ENCODE measurements at regions not wholly inside any gene's neighbourhood (a gene's known extent, or its start where the extent isn't known, plus 50 kb on each side); places are given as distances from the start of the nearest gene placed in this dataset.

DNA sequence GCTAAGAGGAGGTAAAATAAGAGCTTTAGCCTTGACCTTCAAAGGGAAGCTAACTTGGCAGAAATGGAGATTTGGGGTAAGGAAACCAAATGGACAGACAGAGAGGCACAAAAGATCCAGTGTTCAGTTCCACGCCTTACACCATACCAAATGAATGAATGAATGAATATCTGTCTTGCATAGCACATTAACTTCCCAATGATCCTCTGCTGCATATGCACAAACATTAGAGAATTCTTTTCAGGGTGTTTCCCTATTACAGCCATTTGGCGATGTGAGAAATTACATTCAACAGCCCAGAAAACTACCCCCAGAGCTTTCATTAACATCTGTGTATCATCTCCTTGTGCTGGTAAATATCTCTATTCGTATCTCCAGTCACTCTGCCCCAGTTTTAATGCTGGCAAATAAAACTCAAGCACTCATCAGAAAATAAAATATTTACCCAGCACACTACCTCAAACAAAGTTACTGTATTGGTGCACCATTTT lies 1056.2 kb downstream of the SORCS3 start:
- H3K27me3 ChIP-seq (ENCODE audit: insufficient read depth, low read length) = peaks cover 48% of the 10 kb centered on the region
- H3K36me3 ChIP-seq (ENCODE audit: insufficient read depth, low read length) = no peaks in the 10 kb centered on the region
- peaks cover 18% of the 10 kb centered on the region for H3K4me1 ChIP-seq (ENCODE audit: insufficient read depth, low read length)
- 93% methylated on average over 3 of the region's 3 CpGs for WGBS
- H3K9me3 ChIP-seq (ENCODE audit: insufficient read depth, low read depth, low read length) = no peaks in the 10 kb centered on the region
- no peak overlapping the region for H3K4me3 ChIP-seq (ENCODE audit: low read length)
- no peak overlapping the region for H3K27ac ChIP-seq (ENCODE audit: low read depth, low read length)
- no peak overlapping the region for H3K9ac ChIP-seq (ENCODE audit: low read depth, low read length)

DNA sequence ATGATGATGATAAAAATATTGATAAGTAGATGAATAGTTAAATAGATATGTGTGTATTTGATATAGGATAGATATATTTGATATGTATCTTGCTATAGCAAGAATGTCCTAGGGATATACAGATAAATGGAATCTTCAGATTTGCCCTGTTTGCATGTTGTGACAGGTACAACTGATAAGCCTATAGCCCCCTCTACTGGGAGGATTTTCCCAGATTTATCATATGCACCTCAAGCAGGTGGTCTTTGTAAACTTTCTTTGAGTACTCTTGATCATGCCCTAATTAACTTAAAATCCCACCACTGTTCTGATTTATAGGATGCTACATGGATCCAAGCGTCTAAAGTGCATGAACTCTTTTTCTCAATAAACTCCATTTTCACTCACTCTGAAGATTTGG lies 1050.7 kb downstream of the SORCS3 start:
- no peak overlapping the region for H3K9ac ChIP-seq (ENCODE audit: low read depth, low read length)
- no peaks in the 10 kb centered on the region for H3K4me1 ChIP-seq (ENCODE audit: insufficient read depth, low read length)
- no peak overlapping the region for H3K27ac ChIP-seq (ENCODE audit: low read depth, low read length)
- H3K4me3 ChIP-seq (ENCODE audit: low read length) = no peak overlapping the region
- 48% methylated on average over 1 of the region's 1 CpG for WGBS
- no peaks in the 10 kb centered on the region for H3K9me3 ChIP-seq (ENCODE audit: insufficient read depth, low read depth, low read length)
- no peaks in the 10 kb centered on the region for H3K36me3 ChIP-seq (ENCODE audit: insufficient read depth, low read length)
- peaks cover 2% of the 10 kb centered on the region; the same call in 1 of the 2 replicates for H3K27me3 ChIP-seq (ENCODE audit: insufficient read depth, low read length)

DNA sequence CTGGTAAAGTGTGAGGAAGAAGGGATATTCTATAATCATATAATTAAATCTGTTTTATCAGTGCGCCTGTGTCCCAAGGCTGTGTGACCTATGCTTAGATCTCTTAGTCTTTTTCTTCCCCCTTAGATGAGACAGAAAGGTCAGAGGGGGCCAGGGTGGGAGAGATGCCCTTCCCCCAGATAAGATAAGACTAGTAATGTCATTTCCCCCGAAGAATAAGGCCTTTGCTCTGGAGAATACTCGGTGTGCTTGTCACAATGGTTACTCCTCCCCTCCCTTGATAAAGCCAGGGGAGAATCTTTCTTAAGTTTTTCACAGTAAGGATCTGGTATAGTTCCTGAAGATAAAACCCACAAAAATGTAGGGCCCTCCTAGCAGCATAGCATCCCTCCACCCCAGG lies 1041.8 kb downstream of the SORCS3 start:
- H3K27me3 ChIP-seq (ENCODE audit: insufficient read depth, low read length) = no peaks in the 10 kb centered on the region
- H3K27ac ChIP-seq (ENCODE audit: low read depth, low read length) = no peak overlapping the region
- no peak overlapping the region for H3K4me3 ChIP-seq (ENCODE audit: low read length)
- H3K4me1 ChIP-seq (ENCODE audit: insufficient read depth, low read length) = peaks cover 16% of the 10 kb centered on the region
- H3K9ac ChIP-seq (ENCODE audit: low read depth, low read length) = no peak overlapping the region
- 59% methylated on average over 2 of the region's 3 CpGs for WGBS
- no peaks in the 10 kb centered on the region for H3K36me3 ChIP-seq (ENCODE audit: insufficient read depth, low read length)
- H3K9me3 ChIP-seq (ENCODE audit: insufficient read depth, low read depth, low read length) = no peaks in the 10 kb centered on the region

DNA sequence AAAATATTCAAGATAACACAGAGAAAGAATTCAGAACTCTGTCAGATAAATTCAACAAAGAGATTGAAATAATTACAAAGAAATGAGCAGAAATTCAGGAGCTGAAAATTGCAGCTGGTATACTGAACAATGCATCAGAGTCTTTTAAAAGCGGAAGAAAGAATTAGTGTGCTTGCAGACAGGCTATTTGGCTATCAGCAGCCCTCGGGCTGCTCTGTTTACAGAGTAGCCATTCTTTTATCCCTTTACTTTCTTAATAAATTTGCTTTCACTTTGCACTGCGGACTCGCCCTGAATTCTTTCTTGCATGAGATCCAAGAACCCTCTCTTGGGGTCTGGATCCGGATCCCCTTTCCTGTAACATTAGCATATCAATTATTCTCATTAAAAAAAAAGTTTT lies 1040.0 kb downstream of the SORCS3 start:
- Histone ChIP-seq H3K27me3 (ENCODE audit: insufficient read depth, low read length) (no peaks in the 10 kb centered on the region), H3K9ac (ENCODE audit: low read depth, low read length) (no peak overlapping the region), H3K9me3 (ENCODE audit: insufficient read depth, low read depth, low read length) (peaks cover 8% of the 10 kb centered on the region), H3K4me3 (ENCODE audit: low read length) (no peak overlapping the region), H3K36me3 (ENCODE audit: insufficient read depth, low read length) (no peaks in the 10 kb centered on the region), H3K4me1 (ENCODE audit: insufficient read depth, low read length) (peaks cover 18% of the 10 kb centered on the region), H3K27ac (ENCODE audit: low read depth, low read length) (no peak overlapping the region)
- 76% methylated on average over 5 of the region's 5 CpGs for WGBS

DNA sequence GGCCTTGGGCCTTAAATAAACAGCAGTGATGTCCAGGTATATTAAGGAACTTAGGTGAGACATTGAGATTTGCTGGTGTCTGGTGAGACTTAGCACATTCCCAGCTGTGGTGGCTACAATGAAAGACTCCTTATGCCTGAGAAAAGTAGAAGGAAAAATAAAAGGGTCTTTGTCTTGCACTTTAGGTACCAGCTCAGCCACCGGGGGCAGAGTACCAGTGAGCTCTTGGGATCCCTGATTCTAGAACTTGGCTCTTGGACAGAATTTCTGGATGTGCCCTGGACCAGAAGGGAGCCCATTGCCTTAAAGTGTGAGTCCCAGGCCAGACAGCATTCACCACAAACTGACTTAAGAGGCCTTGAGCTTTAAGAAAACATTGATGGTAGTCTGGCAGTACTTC lies 1038.7 kb downstream of the SORCS3 start:
- Histone ChIP-seq H3K9ac (ENCODE audit: low read depth, low read length) (no peak overlapping the region), H3K36me3 (ENCODE audit: insufficient read depth, low read length) (no peaks in the 10 kb centered on the region), H3K27ac (ENCODE audit: low read depth, low read length) (no peak overlapping the region), H3K4me1 (ENCODE audit: insufficient read depth, low read length) (peaks cover 31% of the 10 kb centered on the region), H3K9me3 (ENCODE audit: insufficient read depth, low read depth, low read length) (peaks cover 8% of the 10 kb centered on the region), H3K27me3 (ENCODE audit: insufficient read depth, low read length) (no peaks in the 10 kb centered on the region), H3K4me3 (ENCODE audit: low read length) (no peak overlapping the region)
- 94% methylated on average over 1 of the region's 1 CpG for WGBS

DNA sequence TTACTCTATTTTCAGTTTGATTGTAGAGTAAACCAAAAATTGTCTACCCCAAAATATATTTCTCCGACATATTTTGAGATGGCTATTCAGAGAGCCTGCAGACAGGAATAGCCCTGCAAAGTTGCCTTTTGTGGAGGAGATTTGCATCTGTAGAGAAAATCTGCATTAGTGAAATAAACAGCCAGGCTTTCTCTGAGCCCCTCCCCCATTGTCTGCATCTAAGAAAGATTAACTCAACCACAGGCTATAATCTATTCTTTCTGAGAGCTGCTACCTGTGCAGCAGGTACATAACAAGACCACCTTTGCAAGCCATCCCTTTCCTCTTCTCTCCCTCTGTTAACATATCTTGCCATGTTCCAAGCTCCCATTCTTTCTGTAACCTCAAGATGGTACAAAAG lies 1034.2 kb downstream of the SORCS3 start:
- no peak overlapping the region for H3K9ac ChIP-seq (ENCODE audit: low read depth, low read length)
- no peak overlapping the region; the same call in 1 of the 2 replicates for H3K4me3 ChIP-seq (ENCODE audit: low read length)
- H3K27ac ChIP-seq (ENCODE audit: low read depth, low read length) = peak overlapping the region; percentile 84
- H3K36me3 ChIP-seq (ENCODE audit: insufficient read depth, low read length) = no peaks in the 10 kb centered on the region
- peaks cover 18% of the 10 kb centered on the region for H3K4me1 ChIP-seq (ENCODE audit: insufficient read depth, low read length)
- H3K9me3 ChIP-seq (ENCODE audit: insufficient read depth, low read depth, low read length) = peaks cover 12% of the 10 kb centered on the region
- no peaks in the 10 kb centered on the region for H3K27me3 ChIP-seq (ENCODE audit: insufficient read depth, low read length)
- WGBS = 83% methylated on average over 1 of the region's 1 CpG

DNA sequence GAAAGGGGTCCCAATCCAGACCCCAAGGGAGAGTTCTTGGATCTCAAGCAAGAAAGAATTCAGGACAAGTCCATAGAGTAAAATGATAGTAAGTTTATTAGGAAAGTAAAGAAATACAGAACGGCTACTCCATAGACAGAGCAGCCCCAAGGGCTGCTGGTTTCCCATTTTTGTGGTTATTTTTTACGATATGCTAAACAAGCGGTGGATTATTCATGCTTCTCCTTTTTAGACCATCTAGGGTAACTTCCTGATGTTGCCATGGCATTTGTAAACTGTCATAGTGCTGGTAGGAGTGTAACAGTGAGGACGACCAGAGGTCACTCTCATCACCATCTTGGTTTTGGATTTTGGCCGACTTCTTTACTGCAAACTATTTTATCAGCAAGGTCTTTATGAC lies 1033.4 kb downstream of the SORCS3 start:
- no peak overlapping the region; the same call in 1 of the 2 replicates for H3K27ac ChIP-seq (ENCODE audit: low read depth, low read length)
- no peaks in the 10 kb centered on the region for H3K27me3 ChIP-seq (ENCODE audit: insufficient read depth, low read length)

DNA sequence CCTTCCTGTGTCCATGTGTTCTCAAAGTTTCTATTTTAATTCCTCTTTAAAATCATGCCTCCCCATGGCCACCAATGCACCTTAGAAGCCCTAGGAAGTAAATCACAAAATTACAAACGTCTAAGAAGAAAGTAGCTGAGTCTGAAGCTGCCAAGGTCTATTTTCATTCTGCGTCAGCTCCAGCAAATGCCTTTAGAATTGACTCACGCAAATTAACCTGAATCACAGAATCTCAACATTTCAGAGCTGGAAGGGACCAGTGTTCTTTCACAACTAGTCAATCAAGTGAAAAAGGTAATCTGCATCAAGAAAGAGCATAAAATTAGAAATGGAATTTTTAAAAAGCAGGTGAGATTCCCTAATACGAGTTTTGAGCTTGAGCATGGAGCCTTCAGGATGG lies 1017.6 kb downstream of the SORCS3 start:
- Histone ChIP-seq H3K36me3 (ENCODE audit: insufficient read depth, low read length) (no peaks in the 10 kb centered on the region), H3K27ac (ENCODE audit: low read depth, low read length) (no peak overlapping the region), H3K9me3 (ENCODE audit: insufficient read depth, low read depth, low read length) (no peaks in the 10 kb centered on the region), H3K27me3 (ENCODE audit: insufficient read depth, low read length) (no peaks in the 10 kb centered on the region), H3K9ac (ENCODE audit: low read depth, low read length) (no peak overlapping the region), H3K4me3 (ENCODE audit: low read length) (no peak overlapping the region), H3K4me1 (ENCODE audit: insufficient read depth, low read length) (peaks cover 35% of the 10 kb centered on the region)
- WGBS = 92% methylated on average over 4 of the region's 4 CpGs

More for the DNA sequence above, 1033.4 kb downstream of the SORCS3 start:
- peaks cover 12% of the 10 kb centered on the region for H3K9me3 ChIP-seq (ENCODE audit: insufficient read depth, low read depth, low read length)
- no peaks in the 10 kb centered on the region for H3K36me3 ChIP-seq (ENCODE audit: insufficient read depth, low read length)
- H3K4me1 ChIP-seq (ENCODE audit: insufficient read depth, low read length) = peaks cover 18% of the 10 kb centered on the region
- 97% methylated on average over 5 of the region's 5 CpGs for WGBS
- no peak overlapping the region for H3K9ac ChIP-seq (ENCODE audit: low read depth, low read length)
- no peak overlapping the region for H3K4me3 ChIP-seq (ENCODE audit: low read length)

DNA sequence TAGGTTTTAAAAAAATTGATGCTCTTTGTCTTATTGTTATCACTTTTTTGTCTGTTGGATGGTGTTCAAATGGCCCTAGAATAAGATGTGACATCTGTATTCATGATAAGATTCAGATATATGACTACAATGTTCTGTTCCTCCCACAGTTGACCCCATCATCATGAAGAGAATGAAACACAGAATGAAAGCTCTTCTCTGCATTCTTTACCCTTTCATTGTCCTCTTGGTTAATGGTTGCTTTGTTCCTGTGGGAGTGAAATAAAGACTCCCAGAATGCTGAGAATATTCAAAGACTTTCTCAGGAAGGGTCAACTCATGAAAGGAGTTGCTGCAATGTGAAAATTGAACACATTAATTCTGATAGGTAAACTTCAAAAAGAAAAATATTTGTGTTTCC lies 1015.8 kb downstream of the SORCS3 start:
- no peak overlapping the region for H3K4me3 ChIP-seq (ENCODE audit: low read length)
- no peaks in the 10 kb centered on the region for H3K36me3 ChIP-seq (ENCODE audit: insufficient read depth, low read length)
- no peak overlapping the region for H3K9ac ChIP-seq (ENCODE audit: low read depth, low read length)
- no peaks in the 10 kb centered on the region for H3K27me3 ChIP-seq (ENCODE audit: insufficient read depth, low read length)
- peak overlapping the region; percentile 25; the same call in 1 of the 2 replicates for H3K27ac ChIP-seq (ENCODE audit: low read depth, low read length)
- H3K4me1 ChIP-seq (ENCODE audit: insufficient read depth, low read length) = peaks cover 35% of the 10 kb centered on the region
- H3K9me3 ChIP-seq (ENCODE audit: insufficient read depth, low read depth, low read length) = no peaks in the 10 kb centered on the region

DNA sequence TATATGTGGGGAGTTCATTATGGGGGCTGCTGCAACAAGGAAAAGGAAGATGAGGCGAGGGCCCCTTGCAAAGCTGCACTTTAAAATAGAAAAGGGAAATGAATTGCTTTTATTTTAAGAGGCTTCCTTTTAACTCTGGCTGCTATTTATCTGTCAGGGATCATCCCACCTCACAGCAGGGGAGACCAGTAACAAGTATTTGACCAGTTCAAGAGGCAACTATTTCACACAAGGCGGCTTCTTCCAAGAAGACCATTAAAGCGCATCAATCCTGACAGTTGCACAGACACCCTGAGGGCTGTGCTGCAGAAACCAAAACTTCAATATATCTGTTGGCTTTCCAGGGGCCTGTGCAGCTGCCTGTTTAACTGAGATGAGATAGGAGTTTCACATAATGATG lies 1009.2 kb downstream of the SORCS3 start:
- Histone ChIP-seq H3K9me3 (ENCODE audit: insufficient read depth, low read depth, low read length) (no peaks in the 10 kb centered on the region), H3K4me1 (ENCODE audit: insufficient read depth, low read length) (peaks cover 29% of the 10 kb centered on the region), H3K36me3 (ENCODE audit: insufficient read depth, low read length) (no peaks in the 10 kb centered on the region), H3K9ac (ENCODE audit: low read depth, low read length) (no peak overlapping the region), H3K4me3 (ENCODE audit: low read length) (no peak overlapping the region), H3K27me3 (ENCODE audit: insufficient read depth, low read length) (no peaks in the 10 kb centered on the region), H3K27ac (ENCODE audit: low read depth, low read length) (no peak overlapping the region)
- 70% methylated on average over 3 of the region's 3 CpGs for WGBS

DNA sequence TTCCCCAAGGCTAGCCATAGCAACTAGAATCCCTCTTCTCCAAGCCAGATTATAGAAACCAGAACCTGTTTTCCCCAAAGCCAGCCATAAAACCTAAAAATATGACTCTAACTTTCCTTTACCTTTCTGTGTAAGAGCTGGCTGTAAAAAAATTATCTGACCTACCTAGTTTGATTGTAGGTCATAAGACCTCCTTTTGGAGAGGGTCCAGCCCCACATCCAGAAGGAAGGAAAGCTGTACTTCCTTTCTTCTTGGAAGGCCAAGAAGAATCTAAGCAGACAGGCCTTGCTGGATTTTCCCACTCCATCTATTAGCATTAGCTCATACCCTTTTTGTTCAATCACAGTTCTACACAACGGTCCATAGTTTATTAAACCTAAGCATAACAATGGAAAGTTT lies 1006.3 kb downstream of the SORCS3 start:
- Histone ChIP-seq H3K27ac (ENCODE audit: low read depth, low read length) (no peak overlapping the region), H3K27me3 (ENCODE audit: insufficient read depth, low read length) (no peaks in the 10 kb centered on the region), H3K36me3 (ENCODE audit: insufficient read depth, low read length) (no peaks in the 10 kb centered on the region), H3K4me1 (ENCODE audit: insufficient read depth, low read length) (peaks cover 29% of the 10 kb centered on the region), H3K9me3 (ENCODE audit: insufficient read depth, low read depth, low read length) (no peaks in the 10 kb centered on the region), H3K9ac (ENCODE audit: low read depth, low read length) (no peak overlapping the region), H3K4me3 (ENCODE audit: low read length) (no peak overlapping the region)
- 100% methylated on average over 1 of the region's 1 CpG for whole genome bisulfite sequencing

DNA sequence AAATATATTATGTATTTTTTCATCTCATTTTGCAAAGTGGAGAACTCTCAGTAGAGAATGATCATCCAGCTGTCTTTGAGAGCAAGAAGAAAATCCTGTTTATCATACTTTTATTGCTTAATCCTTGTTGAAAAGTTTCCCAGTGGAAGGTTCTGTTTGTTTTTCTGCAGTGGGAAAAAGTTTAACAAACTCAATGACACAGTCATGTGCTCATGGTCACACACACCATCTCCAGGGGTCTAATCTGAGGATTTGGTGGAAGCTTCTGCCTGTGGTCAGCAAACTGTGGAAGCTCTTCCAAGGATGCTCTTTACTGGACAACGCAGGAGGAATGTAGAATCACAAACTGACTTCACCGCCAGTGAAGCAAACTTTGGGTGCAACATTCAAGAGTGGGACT lies 1003.9 kb downstream of the SORCS3 start:
- no peaks in the 10 kb centered on the region for H3K36me3 ChIP-seq (ENCODE audit: insufficient read depth, low read length)
- peaks cover 17% of the 10 kb centered on the region for H3K4me1 ChIP-seq (ENCODE audit: insufficient read depth, low read length)
- no peak overlapping the region for H3K9ac ChIP-seq (ENCODE audit: low read depth, low read length)
- WGBS = 96% methylated on average over 2 of the region's 2 CpGs
- H3K27ac ChIP-seq (ENCODE audit: low read depth, low read length) = no peak overlapping the region
- no peaks in the 10 kb centered on the region for H3K27me3 ChIP-seq (ENCODE audit: insufficient read depth, low read length)
- H3K9me3 ChIP-seq (ENCODE audit: insufficient read depth, low read depth, low read length) = no peaks in the 10 kb centered on the region
- no peak overlapping the region for H3K4me3 ChIP-seq (ENCODE audit: low read length)

All from HUES64 (cell line).